IMR-90 (cell line): ENCODE measurements at regions not wholly inside any gene's neighbourhood (a gene's known extent, or its start where the extent isn't known, plus 50 kb on each side); places are given as distances from the start of the nearest gene placed in this dataset.

Source experiments
- ATAC-seq: fragments of 200-7000 bp; cut with Tn5 transposase; 2 replicates; pipeline ENCODE4 v1.9.1; 2020; ENCODE audit warnings: low read depth, mild to moderate bottlenecking, moderate library complexity
- BruUV-seq: library from RNA; stranded (reverse); fragments of 400-500 nt; replicated peaks from 2 replicates; lab custom pipeline; 2021; lab: Mats Ljungman, UMichigan
- CTCF ChIA-PET: fragments of 300-600 bp; formaldehyde crosslinking; extraction: SDS; loops from one replicate; lab custom pipeline; 2021; ENCODE audit warnings: antibody characterized with exemption; lab: Yijun Ruan, JAX
- POLR2A ChIA-PET: fragments of 300-600 bp; sonication (Branson Sonifier 250); formaldehyde crosslinking; loops from one replicate; lab custom pipeline; 2022; ENCODE audit warnings: antibody characterized with exemption; ENCODE audit not compliant: unreplicated experiment; lab: Charles Lee
- DNase-seq: peaks from one replicate; pipeline ENCODE4 v3.0.0; 2013
- H2AFZ ChIP-seq: replicated peaks from 2 replicates; pipeline ENCODE3; 2013; ENCODE audit warnings: low read length, mild to moderate bottlenecking; ENCODE audit not compliant: poor library complexity
- H2AK5ac ChIP-seq: 2 replicates; pipeline ENCODE4 v1.6.1; 2013; ENCODE audit warnings: low read depth, low read length, inconsistent platforms
- H2AK9ac ChIP-seq: replicated peaks from 2 replicates; pipeline ENCODE3; 2013; ENCODE audit warnings: mild to moderate bottlenecking, low read depth, low read length, moderate library complexity; ENCODE audit not compliant: poor library complexity
- H2BK120ac ChIP-seq: 2 replicates; pipeline ENCODE4 v1.6.1; 2013; ENCODE audit warnings: low read depth, low read length, inconsistent platforms
- H2BK15ac ChIP-seq: 3 replicates; pipeline ENCODE4 v1.6.1; 2013; ENCODE audit warnings: low read depth, low read length, inconsistent platforms
- H2BK20ac ChIP-seq: 2 replicates; pipeline ENCODE4 v1.6.1; 2013; ENCODE audit warnings: low read depth, mild to moderate bottlenecking, inconsistent platforms, low read length, moderate library complexity
- H2BK5ac ChIP-seq: 2 replicates; pipeline ENCODE4 v1.6.1; 2013; ENCODE audit warnings: mild to moderate bottlenecking, low read depth, low read length, inconsistent platforms; ENCODE audit not compliant: poor library complexity, severe bottlenecking
- H3K14ac ChIP-seq: replicated peaks from 2 replicates; pipeline ENCODE4 v1.6.1; 2013; ENCODE audit warnings: low read depth, low read length, inconsistent platforms
- H3K18ac ChIP-seq: 2 replicates; pipeline ENCODE4 v1.6.1; 2013; ENCODE audit warnings: low read depth, low read length, control low read depth
- H3K23ac ChIP-seq: 2 replicates; pipeline ENCODE4 v1.6.1; 2013; ENCODE audit warnings: low read depth, low read length, inconsistent platforms
- H3K27ac ChIP-seq: 2 replicates; pipeline ENCODE4 v1.5.1; 2013; ENCODE audit warnings: mild to moderate bottlenecking, control low read depth, low read length; ENCODE audit not compliant: insufficient read depth
- H3K27me3 ChIP-seq: 2 replicates; pipeline ENCODE4 v1.6.1; 2013; ENCODE audit warnings: low read length; ENCODE audit not compliant: control insufficient read depth, insufficient read depth
- H3K36me3 ChIP-seq: 2 replicates; pipeline ENCODE4 v1.6.1; 2013; ENCODE audit warnings: low read length, mixed read lengths; ENCODE audit not compliant: control insufficient read depth, insufficient read depth
- H3K4ac ChIP-seq: 2 replicates; pipeline ENCODE4 v1.6.1; 2013; ENCODE audit warnings: low read depth, low read length, inconsistent platforms
- H3K4me1 ChIP-seq: 2 replicates; pipeline ENCODE4 v1.6.1; 2013; ENCODE audit warnings: low read length, mixed read lengths; ENCODE audit not compliant: control insufficient read depth, insufficient read depth
- H3K4me2 ChIP-seq: 2 replicates; pipeline ENCODE4 v1.6.1; 2013; ENCODE audit warnings: low read depth, mild to moderate bottlenecking, control low read depth, low read length, moderate library complexity
- H3K4me3 ChIP-seq: 2 replicates; pipeline ENCODE4 v1.5.1; 2013; ENCODE audit warnings: low read depth, mild to moderate bottlenecking, control low read depth, low read length, moderate library complexity; ENCODE audit not compliant: insufficient read depth
- H3K56ac ChIP-seq: 2 replicates; pipeline ENCODE4 v1.6.1; 2013; ENCODE audit warnings: low read length, inconsistent platforms; ENCODE audit not compliant: insufficient read depth; ENCODE audit errors: extremely low read depth
- H3K79me1 ChIP-seq, 2 experiments: 2 replicates each; pipeline ENCODE4 v1.6.1; 2013; ENCODE audit warnings: low read length in 2 of 2, inconsistent platforms in 1 of 2, low read depth in 1 of 2
- H3K9ac ChIP-seq: 2 replicates; pipeline ENCODE4 v1.6.1; 2013; ENCODE audit warnings: low read depth, low read length, control low read depth
- H3K9me1 ChIP-seq: 2 replicates; pipeline ENCODE4 v1.6.1; 2013; ENCODE audit warnings: low read length, inconsistent platforms; ENCODE audit not compliant: insufficient read depth
- H3K9me3 ChIP-seq: 2 replicates; pipeline ENCODE4 v1.6.1; 2013; ENCODE audit warnings: low read length; ENCODE audit not compliant: control insufficient read depth, insufficient read depth
- H4K20me1 ChIP-seq: 2 replicates; pipeline ENCODE4 v1.6.1; 2013; ENCODE audit warnings: low read length, inconsistent platforms; ENCODE audit not compliant: insufficient read depth
- H4K5ac ChIP-seq: 2 replicates; pipeline ENCODE4 v1.6.1; 2013; ENCODE audit warnings: mild to moderate bottlenecking, low read depth, low read length, control low read depth
- H4K8ac ChIP-seq, 2 experiments: 2 replicates each; pipeline ENCODE4 v1.6.1; 2013; ENCODE audit warnings: low read depth in 2 of 2, low read length in 2 of 2, control low read depth in 1 of 2, inconsistent platforms in 1 of 2
- H4K91ac ChIP-seq: 2 replicates; pipeline ENCODE4 v1.6.1; 2013; ENCODE audit warnings: low read depth, low read length, inconsistent platforms; ENCODE audit not compliant: insufficient read depth
- BHLHE40 ChIP-seq: fragments of 150-350 bp; IDR thresholded peaks from 2 replicates; pipeline ENCODE4 v1.6.1; 2016; ENCODE audit warnings: mild to moderate bottlenecking, low read depth, low read length
- CEBPB ChIP-seq: IDR thresholded peaks from 2 replicates; pipeline ENCODE4 v1.6.1; 2012; ENCODE audit warnings: low read depth, low read length, improper control_type of control experiment
- CHD1 ChIP-seq: IDR thresholded peaks from 2 replicates; pipeline ENCODE4 v1.6.1; 2012; ENCODE audit warnings: low read depth, low read length, improper control_type of control experiment
- CTCF ChIP-seq: conservative IDR thresholded peaks from 2 replicates; pipeline ENCODE4 v1.5.1; 2012; ENCODE audit warnings: mild to moderate bottlenecking, low read depth, low read length, improper control_type of control experiment
- FOS ChIP-seq: fragments of 150-350 bp; IDR thresholded peaks from 2 replicates; pipeline ENCODE4 v1.6.1; 2016; ENCODE audit warnings: low read depth, low read length
- MAFK ChIP-seq: IDR thresholded peaks from 2 replicates; pipeline ENCODE4 v1.6.1; 2012; ENCODE audit warnings: low read depth, low read length, improper control_type of control experiment
- MAZ ChIP-seq: IDR thresholded peaks from 2 replicates; pipeline ENCODE4 v1.6.1; 2012; ENCODE audit warnings: low read depth, mild to moderate bottlenecking, low read length, improper control_type of control experiment, moderate library complexity, borderline replicate concordance
- MXI1 ChIP-seq: IDR thresholded peaks from 2 replicates; pipeline ENCODE4 v1.6.1; 2012; ENCODE audit warnings: low read depth, mild to moderate bottlenecking, low read length, moderate library complexity, borderline replicate concordance
- NFE2L2 ChIP-seq: fragments of 150-350 bp; IDR thresholded peaks from 2 replicates; pipeline ENCODE4 v1.6.1; 2016; ENCODE audit warnings: low read depth, mild to moderate bottlenecking, low read length
- POLR2A ChIP-seq: IDR thresholded peaks from 2 replicates; pipeline ENCODE4 v1.6.1; 2012; ENCODE audit warnings: mild to moderate bottlenecking, low read depth, low read length
- RAD21 ChIP-seq: IDR thresholded peaks from 2 replicates; pipeline ENCODE4 v1.6.1; 2012; ENCODE audit warnings: low read length, improper control_type of control experiment
- RCOR1 ChIP-seq: IDR thresholded peaks from 2 replicates; pipeline ENCODE4 v1.6.1; 2012; ENCODE audit warnings: mild to moderate bottlenecking, low read length, improper control_type of control experiment; ENCODE audit not compliant: insufficient replicate concordance
- RFX5 ChIP-seq: IDR thresholded peaks from 2 replicates; pipeline ENCODE4 v1.8.0; 2012; ENCODE audit warnings: low read depth, mild to moderate bottlenecking, low read length, moderate library complexity
- SMC3 ChIP-seq: fragments of 150-350 bp; IDR thresholded peaks from 2 replicates; pipeline ENCODE4 v1.6.1; 2016; ENCODE audit warnings: low read depth, mild to moderate bottlenecking, antibody characterized with exemption, low read length, moderate library complexity
- WGBS, 2 experiments: methylation state at CpG; one replicate each; pipeline versions ENCODE4 v1.1.5 to v1.1.7; 2013; ENCODE audit warnings: missing lambda C conversion rate in 2 of 2; ENCODE audit not compliant: insufficient read length in 1 of 2; ENCODE audit errors: extremely low coverage in 2 of 2; 5-methylcytosine and 5-hydroxymethylcytosine counted together
- dilution Hi-C: fragments of 300-500 bp; cut with HindIII; formaldehyde crosslinking; loops from one replicate; pipeline ENCODE4 v1.14.3; 2018; ENCODE audit warnings: low sequenced_read_pairs; ENCODE audit not compliant: unreplicated experiment
- in situ Hi-C: fragments of 300-500 bp; cut with MboI; formaldehyde crosslinking; loops from 3 replicates; pipeline ENCODE4 v1.14.3; 2019; ENCODE audit warnings: low sequenced_read_pairs, inconsistent platforms, mixed read lengths
- intact Hi-C: fragments of 100-400 bp; cut with micrococcal nuclease; formaldehyde crosslinking; loops from 2 replicates; pipeline ENCODE4 v1.10.0; 2022
- TF ChIP-seq, protein P1 (sequence below): fragments of 150-350 bp; IDR thresholded peaks from 2 replicates; pipeline ENCODE4 v1.6.1; 2017; ENCODE audit warnings: mild to moderate bottlenecking, antibody characterized with exemption, low read length, low read depth
- TF ChIP-seq, protein P2 (sequence below): fragments of 150-350 bp; IDR thresholded peaks from 2 replicates; pipeline ENCODE4 v1.6.1; 2016; ENCODE audit warnings: low read depth, mild to moderate bottlenecking, low read length, moderate library complexity, borderline replicate concordance

DNA sequence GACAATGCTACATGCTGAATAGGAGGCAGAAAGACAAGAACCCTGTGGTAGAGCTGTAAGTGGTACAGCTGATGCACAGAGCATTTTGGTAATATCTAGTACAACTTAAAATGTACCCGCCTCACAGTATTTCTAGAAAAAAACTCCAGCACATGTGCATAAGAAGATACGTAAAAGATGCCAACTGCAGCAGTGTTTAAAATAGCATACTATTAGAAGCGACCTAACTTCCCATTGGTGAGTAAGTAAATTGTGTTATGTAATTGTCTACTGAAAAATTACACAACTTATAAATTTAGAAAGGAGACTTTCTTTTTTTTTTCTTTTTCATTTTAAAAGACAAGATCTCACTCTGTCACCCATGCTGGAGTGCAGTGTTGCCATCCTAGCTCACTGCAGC, 114.3 kb upstream of the CAND1 start:
- Histone ChIP-seq H3K4me3 (no peak overlapping the region), H3K79me1 (no peaks in the 10 kb centered on the region), H3K36me3 (no peaks in the 10 kb centered on the region), H3K27me3 (no peaks in the 10 kb centered on the region), H4K5ac (no peak overlapping the region), H3K9me1 (no peaks in the 10 kb centered on the region), H2BK120ac (no peak overlapping the region), H3K56ac (no peak overlapping the region), H3K4ac (no peak overlapping the region), H3K4me2 (no peak overlapping the region), H3K14ac (no peak overlapping the region), H4K8ac (no peak overlapping the region), H4K91ac (no peak overlapping the region), H2AK5ac (no peak overlapping the region), H2AK9ac (no peak overlapping the region), H3K9me3 (no peaks in the 10 kb centered on the region), H3K27ac (no peak overlapping the region), H3K4me1 (no peaks in the 10 kb centered on the region), H2BK15ac (no peak overlapping the region), H4K20me1 (no peaks in the 10 kb centered on the region), H3K9ac (no peak overlapping the region), H2BK5ac (no peak overlapping the region), H3K18ac (no peak overlapping the region), H2BK20ac (no peak overlapping the region), H3K23ac (no peak overlapping the region), H2AFZ (no peak overlapping the region)
- no peak for TF ChIP-seq RAD21
- TF ChIP-seq POLR2A, result no peak
- no peak for TF ChIP-seq MAZ
- no peak for TF ChIP-seq CEBPB
- no peak for TF ChIP-seq NFE2L2
- TF ChIP-seq SMC3, result no peak
- TF ChIP-seq, protein P1, sequence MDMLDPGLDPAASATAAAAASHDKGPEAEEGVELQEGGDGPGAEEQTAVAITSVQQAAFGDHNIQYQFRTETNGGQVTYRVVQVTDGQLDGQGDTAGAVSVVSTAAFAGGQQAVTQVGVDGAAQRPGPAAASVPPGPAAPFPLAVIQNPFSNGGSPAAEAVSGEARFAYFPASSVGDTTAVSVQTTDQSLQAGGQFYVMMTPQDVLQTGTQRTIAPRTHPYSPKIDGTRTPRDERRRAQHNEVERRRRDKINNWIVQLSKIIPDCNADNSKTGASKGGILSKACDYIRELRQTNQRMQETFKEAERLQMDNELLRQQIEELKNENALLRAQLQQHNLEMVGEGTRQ, result no peak
- TF ChIP-seq, protein P2, sequence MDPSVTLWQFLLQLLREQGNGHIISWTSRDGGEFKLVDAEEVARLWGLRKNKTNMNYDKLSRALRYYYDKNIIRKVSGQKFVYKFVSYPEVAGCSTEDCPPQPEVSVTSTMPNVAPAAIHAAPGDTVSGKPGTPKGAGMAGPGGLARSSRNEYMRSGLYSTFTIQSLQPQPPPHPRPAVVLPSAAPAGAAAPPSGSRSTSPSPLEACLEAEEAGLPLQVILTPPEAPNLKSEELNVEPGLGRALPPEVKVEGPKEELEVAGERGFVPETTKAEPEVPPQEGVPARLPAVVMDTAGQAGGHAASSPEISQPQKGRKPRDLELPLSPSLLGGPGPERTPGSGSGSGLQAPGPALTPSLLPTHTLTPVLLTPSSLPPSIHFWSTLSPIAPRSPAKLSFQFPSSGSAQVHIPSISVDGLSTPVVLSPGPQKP, result no peak
- TF ChIP-seq FOS, result no peak
- TF ChIP-seq RCOR1, result no peak
- TF ChIP-seq RFX5, result no peak
- no peak for TF ChIP-seq CTCF
- TF ChIP-seq MXI1, result no peak
- no peak for TF ChIP-seq CHD1
- no peak for TF ChIP-seq BHLHE40
- no peak for TF ChIP-seq MAFK
- intact Hi-C loops, result no loop called here
- dilution Hi-C loops, result no loop called here
- no peak for ATAC-seq
- ChIA-PET POLR2A (no interaction called here), CTCF (interaction anchor here (0.7 kb wide), 1 partner anchor 32 kb away, joined by 3 read pairs; no protein-coding TSS in a partner anchor)
- in situ Hi-C loops, result no loop called here
- WGBS, 2 experiments, result no CpG with 5 or more reads among the region's 3 CpGs
- DNase-seq, result no peak
- BruUV-seq, result no TSS peak
